Mucosa of gallbladder (tissue), 1 donor: ENCODE measurements at regions not wholly inside any gene's neighbourhood (a gene's known extent, or its start where the extent isn't known, plus 50 kb on each side); places are given as distances from the start of the nearest gene placed in this dataset.

Experiments used
- DNase-seq: peaks from one replicate; pipeline ENCODE4 v3.0.0-alpha.2; 2020; ENCODE audit warnings: low spot score
- donor health status: DM: no; HTN: no; CAD: no.

- DNase-seq = no peak
Observed at GRCh38 chr9:2311920-2312319, 296.8 kb downstream of the SMARCA2 start.

GRCh38 chr9:2313512-2313911 is 298.4 kb downstream of the SMARCA2 start:
- no peak for DNase-seq

DNA sequence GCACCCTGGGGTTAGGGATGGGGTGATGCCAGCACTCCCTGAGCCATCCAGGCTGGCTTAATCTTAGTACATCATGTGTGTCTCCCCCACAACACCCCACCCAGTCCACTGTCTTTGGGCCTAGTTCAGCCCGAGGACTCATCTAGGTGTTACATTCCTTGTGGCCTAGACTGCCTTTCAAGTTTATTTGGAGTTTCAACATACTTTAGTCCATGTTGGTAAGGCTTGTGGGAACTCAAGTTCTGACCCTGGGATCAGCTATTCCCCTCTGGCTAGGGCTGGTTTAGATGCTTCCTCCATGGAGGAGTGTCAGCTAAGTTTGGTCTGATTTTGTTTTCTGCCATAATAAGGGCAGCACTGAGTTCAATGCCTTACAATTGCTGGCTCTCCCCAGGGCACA is 302.4 kb downstream of the SMARCA2 start:
- no peak for DNase-seq

GRCh38 chr9:2319421-2319820 is 302.2 kb upstream of the VLDLR start:
- DNase-seq = no peak

- DNase-seq = no peak
Observed at GRCh38 chr9:2320114-2320513, 301.5 kb upstream of the VLDLR start.

DNA sequence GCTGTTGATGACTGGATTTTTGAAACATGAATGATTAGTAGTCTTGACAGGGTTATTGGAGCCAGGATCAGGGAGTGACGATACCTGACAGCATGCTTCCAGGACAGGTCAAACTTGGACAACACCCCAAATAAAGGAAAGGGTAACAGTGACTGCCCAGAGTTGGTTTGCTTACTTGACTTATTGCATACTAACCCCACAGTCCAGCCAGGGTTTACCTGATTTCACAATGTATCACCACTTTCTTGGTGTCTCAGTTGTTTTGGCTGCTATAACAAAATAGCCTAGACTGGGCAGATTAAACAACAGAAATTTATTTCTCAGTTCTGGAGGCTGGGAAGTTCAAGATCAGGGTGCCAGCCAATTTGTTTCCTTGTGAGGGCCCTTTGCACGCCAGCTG is 301.0 kb upstream of the VLDLR start:
- no peak for DNase-seq

- no peak for DNase-seq
Observed at GRCh38 chr9:2321523-2322148, 300.0 kb upstream of the VLDLR start.

GRCh38 chr9:2324742-2325141 is 296.8 kb upstream of the VLDLR start:
- no peak for DNase-seq

- no peak for DNase-seq
Observed at GRCh38 chr9:2332663-2333062, 288.9 kb upstream of the VLDLR start.

DNA sequence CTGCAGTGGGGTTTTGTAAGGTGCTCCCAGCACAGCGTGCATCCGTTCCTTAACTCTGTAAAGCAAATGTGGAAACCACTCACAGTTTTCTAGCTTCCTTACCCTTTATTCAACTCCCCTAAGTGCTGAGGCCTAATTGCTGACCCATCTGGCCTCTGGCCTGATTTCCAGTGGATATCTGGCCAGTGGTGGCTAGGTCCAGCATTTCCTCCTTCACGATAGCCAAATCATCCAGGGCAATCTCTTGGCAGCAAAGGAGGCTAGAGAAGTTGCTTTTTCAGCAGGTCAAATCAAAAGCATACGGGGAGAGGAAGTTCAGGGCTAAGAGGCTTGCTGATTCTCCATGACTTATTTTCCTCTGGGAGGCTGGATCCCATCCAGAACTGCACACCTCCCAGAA is 286.3 kb upstream of the VLDLR start:
- DNase-seq = no peak

- no peak for DNase-seq
Observed at GRCh38 chr9:2336055-2336454, 285.5 kb upstream of the VLDLR start.

DNA sequence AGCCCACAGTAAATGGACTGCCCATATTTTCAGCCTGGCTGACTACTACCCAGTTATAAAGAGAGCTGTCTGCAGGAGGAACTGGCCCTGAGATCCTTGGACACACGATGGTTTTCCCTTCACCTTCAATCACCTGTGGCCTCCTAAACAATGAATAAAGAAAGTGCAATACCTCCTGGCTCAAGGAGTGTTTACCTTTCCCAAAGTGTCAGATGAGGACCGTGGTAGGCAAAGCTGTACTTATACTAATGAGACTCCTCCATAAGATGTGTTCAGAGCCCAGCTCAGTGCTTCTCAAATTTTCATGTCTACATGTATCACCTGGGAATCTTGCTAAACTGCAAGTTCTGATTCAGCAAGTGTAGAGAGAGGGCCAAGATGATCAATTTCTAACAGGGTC is 284.5 kb upstream of the VLDLR start:
- DNase-seq = no peak

DNA sequence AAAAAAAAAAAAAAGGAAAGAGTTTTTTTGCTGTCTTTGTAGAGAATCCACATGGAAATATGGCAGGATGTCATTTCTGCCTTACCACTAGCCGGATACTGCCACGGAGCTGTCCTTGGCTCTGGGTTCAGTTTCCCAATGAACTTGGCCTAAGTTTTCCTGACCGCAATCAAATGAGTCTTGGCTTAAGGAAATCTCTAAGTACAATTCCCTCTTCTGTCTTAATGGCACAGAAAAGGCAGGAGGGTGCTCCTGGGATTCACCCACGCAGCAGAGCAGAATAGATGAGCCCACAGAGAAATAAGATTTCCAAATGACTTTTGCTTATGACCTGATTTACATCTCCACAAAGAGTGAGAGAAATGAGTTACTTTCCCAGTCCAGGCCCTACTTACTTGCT is 284.0 kb upstream of the VLDLR start:
- DNase-seq = no peak

DNA sequence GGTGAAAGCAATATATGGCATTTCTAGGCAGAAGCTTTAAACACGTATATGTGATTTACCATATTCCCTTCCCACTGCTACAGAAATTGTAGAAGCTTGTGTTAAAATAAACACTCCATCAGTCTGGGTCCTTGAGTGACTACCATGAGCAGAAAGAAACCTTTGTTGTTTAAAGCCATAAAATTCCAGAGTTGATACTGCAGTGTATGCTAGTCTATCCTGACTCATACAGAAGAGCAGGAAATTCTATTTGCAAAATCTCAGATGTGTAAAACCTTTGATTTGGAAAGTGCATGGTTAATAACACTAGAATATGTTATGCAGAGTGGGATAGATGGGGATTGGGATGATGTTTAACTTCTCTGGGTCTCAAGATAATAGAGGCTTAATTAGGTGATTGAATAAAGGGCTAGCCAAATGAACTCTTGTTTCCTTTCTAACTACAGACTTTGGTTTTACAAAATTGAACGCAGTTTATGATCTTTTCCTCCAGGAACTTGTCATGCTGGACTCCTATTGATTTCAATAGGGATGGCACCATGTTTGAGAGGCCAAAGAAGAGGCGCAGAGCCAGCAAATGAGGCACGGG is 282.7 kb upstream of the VLDLR start:
- no peak for DNase-seq

DNA sequence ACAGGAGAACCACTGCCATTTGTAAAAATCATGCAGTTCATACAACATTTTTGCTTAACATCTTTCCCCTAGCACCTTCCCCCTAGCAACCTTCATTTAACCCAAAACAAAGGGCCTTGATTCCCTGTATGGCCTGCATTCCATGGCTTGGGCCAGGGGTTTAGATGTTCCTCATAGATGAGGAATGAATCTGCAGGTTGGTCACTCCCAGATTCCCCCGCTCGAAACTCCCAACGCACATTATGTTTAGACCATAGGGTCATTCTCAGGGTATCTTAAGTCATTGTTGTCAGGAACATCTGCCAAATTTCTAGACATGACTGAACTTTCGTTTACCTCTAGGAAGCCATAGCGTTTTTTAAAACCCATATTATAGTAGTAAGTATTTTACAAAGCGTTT is 282.2 kb upstream of the VLDLR start:
- no peak for DNase-seq

GRCh38 chr9:2340046-2340760 is 281.4 kb upstream of the VLDLR start:
- no peak for DNase-seq

- DNase-seq = no peak
Observed at GRCh38 chr9:2341126-2341525, 280.5 kb upstream of the VLDLR start.

DNA sequence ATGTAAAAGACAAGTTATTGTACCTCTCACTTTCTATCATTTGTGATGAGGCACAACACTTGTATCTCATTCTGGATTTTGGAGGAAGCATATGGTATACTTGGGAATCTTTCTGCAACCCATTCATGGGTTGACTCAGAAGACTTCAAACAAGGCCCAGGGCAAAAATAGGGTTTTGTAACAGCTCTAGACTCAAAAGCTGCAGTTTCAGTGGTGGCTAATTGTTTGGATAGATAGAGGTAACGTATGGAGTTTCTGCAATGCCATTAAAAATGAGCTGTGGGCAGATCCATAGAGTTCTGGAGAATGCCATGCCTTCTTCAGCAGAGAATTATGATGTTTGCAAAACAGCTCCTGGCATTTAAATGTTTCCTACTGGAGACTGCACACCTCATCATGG is 279.6 kb upstream of the VLDLR start:
- no peak for DNase-seq

DNA sequence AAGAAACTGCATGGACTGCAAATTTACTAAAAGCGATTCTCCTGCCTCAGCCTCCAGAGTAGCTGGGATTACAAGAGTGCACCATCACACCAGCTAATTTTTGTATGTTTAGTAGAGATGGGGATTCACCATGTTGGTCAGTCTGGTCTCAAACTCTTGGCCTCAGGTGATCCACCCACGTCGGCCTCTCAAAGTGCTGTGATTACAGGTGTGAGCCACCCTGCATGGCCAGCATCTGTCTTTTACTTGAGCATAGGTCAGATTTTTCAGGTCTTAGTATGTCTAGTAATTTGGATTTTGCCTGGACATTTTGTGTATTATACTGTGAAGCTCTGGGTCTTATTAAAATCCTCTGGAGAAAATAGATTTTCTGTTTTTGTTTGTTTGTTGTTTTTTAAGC is 277.8 kb upstream of the VLDLR start:
- DNase-seq = no peak

GRCh38 chr9:2344436-2344835 is 277.2 kb upstream of the VLDLR start:
- DNase-seq = no peak

DNA sequence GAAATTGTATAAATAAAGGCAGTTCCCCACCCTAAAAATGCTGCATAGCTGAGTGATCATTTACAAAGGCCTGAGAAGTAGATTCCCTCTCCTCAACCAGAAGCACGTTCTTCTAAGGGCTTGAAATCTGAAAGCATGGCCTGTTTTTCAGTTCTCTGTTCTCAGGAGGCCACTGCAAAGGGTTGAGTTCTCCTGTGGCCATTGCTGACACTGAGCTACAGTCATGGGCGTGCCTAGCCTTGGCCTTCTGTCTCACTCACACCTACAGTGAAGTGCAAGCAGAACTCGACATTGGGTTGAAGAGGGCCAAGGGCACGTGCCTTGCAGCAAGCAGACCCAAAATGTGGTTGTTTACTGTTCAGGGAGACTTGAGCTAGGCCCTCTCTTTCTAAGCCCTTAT is 276.6 kb upstream of the VLDLR start:
- no peak for DNase-seq

DNA sequence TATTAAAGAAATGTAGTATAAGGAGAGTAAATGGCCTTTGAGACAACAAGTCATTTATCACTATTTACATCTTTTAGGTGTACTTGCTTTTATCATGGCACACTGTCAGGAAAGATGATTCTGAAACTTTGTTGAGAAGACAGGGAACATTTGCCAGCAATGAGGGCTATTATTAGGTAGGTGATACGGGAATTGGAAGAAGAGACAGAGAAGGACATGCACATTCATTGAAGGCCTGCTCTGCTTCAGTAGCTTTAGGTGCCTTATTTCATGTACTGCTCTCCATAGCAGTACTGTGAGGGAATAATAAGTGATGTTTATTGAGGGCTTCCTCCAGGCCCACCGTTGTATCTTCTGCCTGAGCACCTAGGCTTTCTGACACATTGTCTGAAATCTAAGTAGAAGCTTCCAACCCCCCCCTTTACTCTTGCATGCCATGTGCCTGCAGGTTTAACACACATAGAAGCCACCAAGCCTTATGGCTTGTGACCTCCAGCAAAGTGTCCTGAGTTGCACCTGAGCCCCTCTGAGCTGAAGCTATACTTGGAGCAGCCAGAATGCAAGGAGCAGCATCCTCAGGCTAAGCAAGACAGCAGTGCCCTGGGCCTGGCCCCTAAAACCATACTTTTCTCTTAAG is 275.2 kb upstream of the VLDLR start:
- no peak for DNase-seq

- DNase-seq = no peak
Observed at GRCh38 chr9:2351324-2351723, 270.3 kb upstream of the VLDLR start.
